Astrocyte (in vitro differentiated cells and primary cell): ENCODE measurements at regions not wholly inside any gene's neighbourhood (a gene's known extent, or its start where the extent isn't known, plus 50 kb on each side); places are given as distances from the start of the nearest gene placed in this dataset.

ENCODE experiments used
- DNase-seq: peaks from one replicate; pipeline ENCODE4 v3.0.0-alpha.2; 2010; ENCODE audit warnings: low read depth
- FAIRE-seq: peaks from 2 replicates; lab custom pipeline; 2011; peaks lifted over from hg19 to GRCh38; lab: Jason Lieb, UNC
- H2AFZ ChIP-seq: 2 replicates; pipeline ENCODE4 v1.6.0; 2012; ENCODE audit warnings: low read depth, low read length, inconsistent platforms
- H3K27ac ChIP-seq: 2 replicates; pipeline ENCODE4 v1.5.1; 2011; ENCODE audit warnings: low read depth, low read length, inconsistent platforms
- H3K27me3 ChIP-seq: 2 replicates; pipeline ENCODE4 v1.6.0; 2011; ENCODE audit warnings: low read length, inconsistent platforms; ENCODE audit not compliant: insufficient read depth
- H3K36me3 ChIP-seq: 2 replicates; pipeline ENCODE4 v1.5.1; 2011; ENCODE audit warnings: low read length, inconsistent platforms; ENCODE audit not compliant: insufficient read depth
- H3K4me1 ChIP-seq: 2 replicates; pipeline ENCODE4 v1.5.1; 2011; ENCODE audit warnings: low read length, inconsistent platforms; ENCODE audit not compliant: insufficient read depth
- H3K4me2 ChIP-seq: 2 replicates; pipeline ENCODE4 v1.6.0; 2012; ENCODE audit warnings: low read length, inconsistent platforms
- H3K4me3 ChIP-seq: 2 replicates; pipeline ENCODE4 v1.5.1; 2011; ENCODE audit warnings: low read depth, mild to moderate bottlenecking, low read length, inconsistent platforms; ENCODE audit not compliant: insufficient read depth
- H3K79me2 ChIP-seq: 2 replicates; pipeline ENCODE4 v1.6.0; 2012; ENCODE audit warnings: mild to moderate bottlenecking, low read length, inconsistent platforms; ENCODE audit not compliant: insufficient read depth
- H3K9ac ChIP-seq: 2 replicates; pipeline ENCODE4 v1.6.0; 2012; ENCODE audit warnings: mild to moderate bottlenecking, low read length, inconsistent platforms
- H3K9me3 ChIP-seq: 2 replicates; pipeline ENCODE4 v1.5.1; 2012; ENCODE audit warnings: low read depth, mild to moderate bottlenecking, low read length, inconsistent platforms; ENCODE audit not compliant: insufficient read depth
- H4K20me1 ChIP-seq: 2 replicates; pipeline ENCODE4 v1.6.0; 2012; ENCODE audit warnings: low read length, inconsistent platforms; ENCODE audit not compliant: insufficient read depth
- H3K27ac Mint-ChIP-seq: one replicate; pipeline ENCODE4 v1.8.0; 2021; ENCODE audit warnings: mild to moderate bottlenecking, mixed read lengths; ENCODE audit not compliant: unreplicated experiment
- H3K27me3 Mint-ChIP-seq: one replicate; pipeline ENCODE4 v1.8.0; 2021; ENCODE audit warnings: low read depth, mixed read lengths; ENCODE audit not compliant: unreplicated experiment
- H3K36me3 Mint-ChIP-seq: one replicate; pipeline ENCODE4 v1.8.0; 2021; ENCODE audit warnings: low read depth, mixed read lengths; ENCODE audit not compliant: unreplicated experiment
- H3K4me1 Mint-ChIP-seq: one replicate; pipeline ENCODE4 v1.8.0; 2021; ENCODE audit warnings: low read depth, mixed read lengths; ENCODE audit not compliant: unreplicated experiment
- H3K4me3 Mint-ChIP-seq: one replicate; pipeline ENCODE4 v1.8.0; 2021; ENCODE audit warnings: mild to moderate bottlenecking, moderate library complexity, mixed read lengths; ENCODE audit not compliant: unreplicated experiment
- H3K9me3 Mint-ChIP-seq: one replicate; pipeline ENCODE4 v1.8.0; 2021; ENCODE audit warnings: mild to moderate bottlenecking, mixed read lengths; ENCODE audit not compliant: unreplicated experiment
- CTCF ChIP-seq: IDR thresholded peaks from 2 replicates; pipeline ENCODE4 v1.5.1; 2011; ENCODE audit warnings: low read depth, mild to moderate bottlenecking, inconsistent platforms, low read length, moderate library complexity; ENCODE audit not compliant: insufficient read depth
- EZH2 ChIP-seq: IDR thresholded peaks from 2 replicates; pipeline ENCODE4 v1.6.1; 2012; ENCODE audit warnings: mild to moderate bottlenecking, low read length, inconsistent platforms; ENCODE audit not compliant: insufficient read depth

- TF ChIP-seq EZH2 = no peak
- no peaks in the 10 kb centered on the region for H3K9me3 Mint-ChIP-seq
- FAIRE-seq (no peak), DNase-seq (no peak)
- peak overlapping the region; percentile 86 for H3K27ac Mint-ChIP-seq
- H3K4me1 ChIP-seq = peaks cover 30% of the 10 kb centered on the region
- peak overlapping the region; percentile 92 for H3K4me2 ChIP-seq
- H3K27me3 Mint-ChIP-seq = no peaks in the 10 kb centered on the region
- no peaks in the 10 kb centered on the region for H4K20me1 ChIP-seq
- H3K27me3 ChIP-seq = no peaks in the 10 kb centered on the region
- no peaks in the 10 kb centered on the region for H3K79me2 ChIP-seq
- H3K36me3 Mint-ChIP-seq = no peaks in the 10 kb centered on the region
- peak overlapping the region; percentile 57 for H2AFZ ChIP-seq
- peaks cover 21% of the 10 kb centered on the region for H3K4me1 Mint-ChIP-seq
- H3K9me3 ChIP-seq = no peaks in the 10 kb centered on the region
- peak overlapping the region; percentile 77 for H3K4me3 Mint-ChIP-seq
- H3K36me3 ChIP-seq = no peaks in the 10 kb centered on the region
- peak overlapping the region; percentile 95 for H3K27ac ChIP-seq
- peak overlapping the region; percentile 90 for H3K9ac ChIP-seq
- peak overlapping the region; percentile 72 for H3K4me3 ChIP-seq
Measured at GRCh38 chr2:64768491-64769005, 114.8 kb upstream of the SERTAD2 start.

GRCh38 chr2:64769392-64770044, 115.8 kb upstream of the SERTAD2 start:
- Histone ChIP-seq H4K20me1 (no peaks in the 10 kb centered on the region), H3K4me2 (no peak overlapping the region), H3K4me3 (no peak overlapping the region), H3K9ac (no peak overlapping the region), H3K27me3 (no peaks in the 10 kb centered on the region), H3K9me3 (no peaks in the 10 kb centered on the region), H3K4me1 (peaks cover 30% of the 10 kb centered on the region), H2AFZ (no peak overlapping the region), H3K79me2 (no peaks in the 10 kb centered on the region), H3K36me3 (no peaks in the 10 kb centered on the region), H3K27ac (no peak overlapping the region)
- FAIRE-seq = no peak
- no peak overlapping the region for H3K27ac Mint-ChIP-seq
- peaks cover 21% of the 10 kb centered on the region for H3K4me1 Mint-ChIP-seq
- H3K27me3 Mint-ChIP-seq = no peaks in the 10 kb centered on the region
- TF ChIP-seq CTCF (no peak), EZH2 (no peak)
- no peak for DNase-seq
- peaks cover 4% of the 10 kb centered on the region for H3K9me3 Mint-ChIP-seq
- no peaks in the 10 kb centered on the region for H3K36me3 Mint-ChIP-seq
- H3K4me3 Mint-ChIP-seq = peak overlapping the region; percentile 3

GRCh38 chr2:64770137-64770780, 116.5 kb upstream of the SERTAD2 start:
- H3K4me2 ChIP-seq = peak overlapping the region; percentile 72
- TF ChIP-seq CTCF (no peak), EZH2 (no peak)
- Mint-ChIP-seq H3K27me3 (no peaks in the 10 kb centered on the region), H3K9me3 (peaks cover 7% of the 10 kb centered on the region), H3K27ac (no peak overlapping the region), H3K36me3 (no peaks in the 10 kb centered on the region), H3K4me1 (peaks cover 21% of the 10 kb centered on the region), H3K4me3 (no peak overlapping the region)
- H3K4me3 ChIP-seq = no peak overlapping the region
- peak overlapping the region; percentile 22 for H3K9ac ChIP-seq
- no peaks in the 10 kb centered on the region for H3K27me3 ChIP-seq
- H3K27ac ChIP-seq = no peak overlapping the region
- no peaks in the 10 kb centered on the region for H3K79me2 ChIP-seq
- H3K36me3 ChIP-seq = no peaks in the 10 kb centered on the region
- FAIRE-seq (no peak), DNase-seq (peak; percentile 81)
- H3K9me3 ChIP-seq = no peaks in the 10 kb centered on the region
- no peaks in the 10 kb centered on the region for H4K20me1 ChIP-seq
- H3K4me1 ChIP-seq = peaks cover 30% of the 10 kb centered on the region
- peak overlapping the region; percentile 62 for H2AFZ ChIP-seq
